Keratinocyte (primary cell): ENCODE measurements at regions not wholly inside any gene's neighbourhood (a gene's known extent, or its start where the extent isn't known, plus 50 kb on each side); places are given as distances from the start of the nearest gene placed in this dataset.

ENCODE experiments used
- CTCF ChIP-seq, 3 experiments: IDR thresholded peaks in 1 of 3; conservative IDR thresholded peaks in 1 of 3; optimal IDR thresholded peaks in 1 of 3; 2 replicates in 2 of 3; 3 replicates in 1 of 3; pipeline versions ENCODE3 to v1.5.1; 2011; ENCODE audit warnings: low read length in 3 of 3, mild to moderate bottlenecking in 3 of 3, moderate library complexity in 2 of 3, control low read depth in 1 of 3, inconsistent platforms in 1 of 3; ENCODE audit not compliant: insufficient read depth in 2 of 3; ENCODE audit errors: extremely low read depth in 1 of 3
- EZH2 ChIP-seq: IDR thresholded peaks from one replicate; pipeline ENCODE4 v1.6.1; 2012; ENCODE audit warnings: inconsistent platforms, mild to moderate bottlenecking, low read length, moderate library complexity

DNA sequence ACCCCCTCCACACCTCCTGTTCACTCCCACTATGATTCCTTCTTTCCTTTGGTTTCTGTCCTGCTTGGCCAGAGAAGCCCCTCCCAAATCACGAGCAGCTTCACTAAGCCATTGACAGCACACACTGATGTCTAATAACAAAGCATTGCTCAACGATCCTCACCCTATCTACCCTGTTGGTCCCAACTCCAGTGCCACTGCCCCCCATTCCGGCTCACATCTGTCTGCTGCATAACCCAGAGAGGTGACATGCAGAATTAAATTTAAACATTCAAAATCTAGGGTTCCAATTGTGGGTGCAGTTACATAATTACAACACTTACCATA lies 236.9 kb downstream of the TTLL7 start:
- TF ChIP-seq CTCF (optimal IDR thresholded peaks at IDR 0.05 in 1 of 3, IDR thresholded peaks at IDR 0.05 in 1 of 3, conservative IDR thresholded peaks at IDR 0.05 in 1 of 3; ENCODE audit: extremely low read depth in 1 of 3, insufficient read depth in 2 of 3, low read length in 3 of 3) (no peak), EZH2 (no peak)
